Right forelimb (tissue), 1 donor: ENCODE measurements at regions not wholly inside any gene's neighbourhood (a gene's known extent, or its start where the extent isn't known, plus 50 kb on each side); places are given as distances from the start of the nearest gene placed in this dataset.

Experiments used
- DNase-seq: peaks from one replicate; pipeline ENCODE4 v3.0.0-alpha.2; 2018

- DNase-seq: no peak
Observed at GRCh38 chr1:34518146-34518699, 236.6 kb upstream of the GJB5 start.

- no peak for DNase-seq
Observed at GRCh38 chr1:34520111-34520510, 234.7 kb upstream of the GJB5 start.

GRCh38 chr1:34524783-34525182 is 230.1 kb upstream of the GJB5 start:
- no peak for DNase-seq

GRCh38 chr1:34529935-34530859 is 224.7 kb upstream of the GJB5 start:
- DNase-seq: no peak

- DNase-seq: no peak
Observed at GRCh38 chr1:34532113-34532512, 222.7 kb upstream of the GJB5 start.

- no peak for DNase-seq
Observed at GRCh38 chr1:34538481-34538880, 216.4 kb upstream of the GJB5 start.

GRCh38 chr1:34547046-34547674 is 207.7 kb upstream of the GJB5 start:
- DNase-seq: no peak

- DNase-seq: no peak
Observed at GRCh38 chr1:34549199-34549598, 205.6 kb upstream of the GJB5 start.

GRCh38 chr1:34578306-34578705 is 176.5 kb upstream of the GJB5 start:
- DNase-seq: no peak

- no peak for DNase-seq
Observed at GRCh38 chr1:34582356-34582755, 172.5 kb upstream of the GJB5 start.

GRCh38 chr1:34587761-34588160 is 167.1 kb upstream of the GJB5 start:
- no peak for DNase-seq

- no peak for DNase-seq
Observed at GRCh38 chr1:34590211-34590623, 164.6 kb upstream of the GJB5 start.

GRCh38 chr1:34591751-34592629 is 162.9 kb upstream of the GJB5 start:
- no peak for DNase-seq

GRCh38 chr1:34597877-34598514 is 156.9 kb upstream of the GJB5 start:
- peak; percentile 58 for DNase-seq

- DNase-seq: no peak
Observed at GRCh38 chr1:34602907-34603306, 151.9 kb upstream of the GJB5 start.

GRCh38 chr1:34603594-34603993 is 151.3 kb upstream of the GJB5 start:
- no peak for DNase-seq

- no peak for DNase-seq
Observed at GRCh38 chr1:34606504-34606903, 148.3 kb upstream of the GJB5 start.

GRCh38 chr1:34610063-34610462 is 144.8 kb upstream of the GJB5 start:
- no peak for DNase-seq

GRCh38 chr1:34611571-34611970 is 143.3 kb upstream of the GJB5 start:
- no peak for DNase-seq

GRCh38 chr1:34612091-34612827 is 142.6 kb upstream of the GJB5 start:
- DNase-seq: no peak

GRCh38 chr1:34617321-34618118 is 137.3 kb upstream of the GJB5 start:
- no peak for DNase-seq
